ENCODE measurements at regions not wholly inside any gene's neighbourhood (a gene's known extent, or its start where the extent isn't known, plus 50 kb on each side); places are given as distances from the start of the nearest gene placed in this dataset.
"Not testable (repeated sequence)": the region's sequence is repeated elsewhere in the genome, so short reads cannot be mapped to it uniquely, and the experiment has no call there.

- TF ChIP-seq, protein P1, sequence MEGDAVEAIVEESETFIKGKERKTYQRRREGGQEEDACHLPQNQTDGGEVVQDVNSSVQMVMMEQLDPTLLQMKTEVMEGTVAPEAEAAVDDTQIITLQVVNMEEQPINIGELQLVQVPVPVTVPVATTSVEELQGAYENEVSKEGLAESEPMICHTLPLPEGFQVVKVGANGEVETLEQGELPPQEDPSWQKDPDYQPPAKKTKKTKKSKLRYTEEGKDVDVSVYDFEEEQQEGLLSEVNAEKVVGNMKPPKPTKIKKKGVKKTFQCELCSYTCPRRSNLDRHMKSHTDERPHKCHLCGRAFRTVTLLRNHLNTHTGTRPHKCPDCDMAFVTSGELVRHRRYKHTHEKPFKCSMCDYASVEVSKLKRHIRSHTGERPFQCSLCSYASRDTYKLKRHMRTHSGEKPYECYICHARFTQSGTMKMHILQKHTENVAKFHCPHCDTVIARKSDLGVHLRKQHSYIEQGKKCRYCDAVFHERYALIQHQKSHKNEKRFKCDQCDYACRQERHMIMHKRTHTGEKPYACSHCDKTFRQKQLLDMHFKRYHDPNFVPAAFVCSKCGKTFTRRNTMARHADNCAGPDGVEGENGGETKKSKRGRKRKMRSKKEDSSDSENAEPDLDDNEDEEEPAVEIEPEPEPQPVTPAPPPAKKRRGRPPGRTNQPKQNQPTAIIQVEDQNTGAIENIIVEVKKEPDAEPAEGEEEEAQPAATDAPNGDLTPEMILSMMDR (IDR thresholded peaks at IDR 0.05; ENCODE audit: borderline replicate concordance, extremely low read depth, insufficient read depth) = no peak
- intact Hi-C loops (cut with DNase I) = no loop called here
- Histone ChIP-seq H3K9me3 (ENCODE audit: control insufficient read depth in 2 of 3, insufficient read depth in 1 of 3, low read length in 3 of 3) (no peaks in the 10 kb centered on the region), H3K27ac (ENCODE audit: low read depth in 2 of 2, low read length in 2 of 2) (no peak overlapping the region), H3K27me3 (ENCODE audit: control insufficient read depth, insufficient read depth, low read length) (no peaks in the 10 kb centered on the region), H3K4me3 (ENCODE audit: low read length in 3 of 3) (no peak overlapping the region), H3K36me3 (ENCODE audit: control insufficient read depth in 2 of 3, insufficient read depth in 3 of 3, low read length in 3 of 3) (no peaks in the 10 kb centered on the region), H3K4me1 (ENCODE audit: control insufficient read depth in 2 of 3, insufficient read depth in 2 of 3, low read depth in 1 of 3, low read length in 3 of 3) (no peaks in the 10 kb centered on the region), H3K9ac (ENCODE audit: low read length in 3 of 3) (no peak overlapping the region)
- no peak for DNase-seq
- no peak for FAIRE-seq
Observed at GRCh38 chr13:76594435-76594834, 291.8 kb downstream of the KCTD12 start.

GRCh38 chr13:76586842-76587241 lies 299.4 kb downstream of the KCTD12 start:
- TF ChIP-seq, protein P1 (IDR thresholded peaks at IDR 0.05; ENCODE audit: borderline replicate concordance, extremely low read depth, insufficient read depth) = no peak
- H3K4me3 ChIP-seq (ENCODE audit: low read length in 3 of 3) = no peak overlapping the region
- no peak overlapping the region for H3K9ac ChIP-seq (ENCODE audit: low read length in 3 of 3)
- no peaks in the 10 kb centered on the region for H3K36me3 ChIP-seq (ENCODE audit: control insufficient read depth in 2 of 3, insufficient read depth in 3 of 3, low read length in 3 of 3)
- no peak for DNase-seq
- no peak overlapping the region for H3K27ac ChIP-seq (ENCODE audit: low read depth in 2 of 2, low read length in 2 of 2)
- H3K9me3 ChIP-seq (ENCODE audit: control insufficient read depth in 2 of 3, insufficient read depth in 1 of 3, low read length in 3 of 3) = no peaks in the 10 kb centered on the region
- intact Hi-C loops (cut with DNase I) = no loop called here
- no peak for FAIRE-seq
- H3K27me3 ChIP-seq (ENCODE audit: control insufficient read depth, insufficient read depth, low read length) = no peaks in the 10 kb centered on the region
- no peaks in the 10 kb centered on the region for H3K4me1 ChIP-seq (ENCODE audit: control insufficient read depth in 2 of 3, insufficient read depth in 2 of 3, low read depth in 1 of 3, low read length in 3 of 3)

- TF ChIP-seq, protein P1 (IDR thresholded peaks at IDR 0.05; ENCODE audit: borderline replicate concordance, extremely low read depth, insufficient read depth) = no peak
- DNase-seq (no peak), FAIRE-seq (no peak)
- Histone ChIP-seq H3K27ac (ENCODE audit: low read depth in 2 of 2, low read length in 2 of 2) (no peak overlapping the region), H3K36me3 (ENCODE audit: control insufficient read depth in 2 of 3, insufficient read depth in 3 of 3, low read length in 3 of 3) (no peaks in the 10 kb centered on the region), H3K9me3 (ENCODE audit: control insufficient read depth in 2 of 3, insufficient read depth in 1 of 3, low read length in 3 of 3) (peaks cover 0 to 19% (median 1%) of the 10 kb centered on the region in 3 donors), H3K4me3 (ENCODE audit: low read length in 3 of 3) (no peak overlapping the region), H3K4me1 (ENCODE audit: control insufficient read depth in 2 of 3, insufficient read depth in 2 of 3, low read depth in 1 of 3, low read length in 3 of 3) (no peaks in the 10 kb centered on the region), H3K27me3 (ENCODE audit: control insufficient read depth, insufficient read depth, low read length) (no peaks in the 10 kb centered on the region), H3K9ac (ENCODE audit: low read length in 3 of 3) (no peak overlapping the region)
- intact Hi-C loops (cut with DNase I) = no loop called here
Observed at GRCh38 chr13:76579701-76580100, 306.5 kb downstream of the KCTD12 start.

GRCh38 chr13:76575634-76576033 lies 310.6 kb downstream of the KCTD12 start:
- H3K36me3 ChIP-seq (ENCODE audit: control insufficient read depth in 2 of 3, insufficient read depth in 3 of 3, low read length in 3 of 3); H3K4me3 ChIP-seq (ENCODE audit: low read length in 3 of 3); H3K4me1 ChIP-seq (ENCODE audit: control insufficient read depth in 2 of 3, insufficient read depth in 2 of 3, low read depth in 1 of 3, low read length in 3 of 3); H3K9ac ChIP-seq (ENCODE audit: low read length in 3 of 3); intact Hi-C loops (cut with DNase I); DNase-seq; FAIRE-seq; H3K27me3 ChIP-seq (ENCODE audit: control insufficient read depth, insufficient read depth, low read length); H3K27ac ChIP-seq (ENCODE audit: low read depth in 2 of 2, low read length in 2 of 2): not testable (repeated sequence)
- H3K9me3 ChIP-seq (ENCODE audit: control insufficient read depth in 2 of 3, insufficient read depth in 1 of 3, low read length in 3 of 3) = peaks cover 0 to 19% (median 2%) of the 10 kb centered on the region in 3 donors

Measured in kidney (tissue), 13 donors.